Fibroblast of villous mesenchyme (primary cell): ENCODE measurements at regions not wholly inside any gene's neighbourhood (a gene's known extent, or its start where the extent isn't known, plus 50 kb on each side); places are given as distances from the start of the nearest gene placed in this dataset.

ENCODE experiments used
- DNase-seq: peaks from one replicate; pipeline ENCODE4 v3.0.0-alpha.2; 2010; ENCODE audit warnings: low read depth
- H3K4me3 ChIP-seq: 2 replicates; pipeline ENCODE4 v1.5.1; 2011; ENCODE audit warnings: low read depth, mild to moderate bottlenecking, low read length
- TF ChIP-seq, protein P1 (sequence below): IDR thresholded peaks from 2 replicates; pipeline ENCODE4 v1.5.1; 2012; ENCODE audit warnings: low read depth, mild to moderate bottlenecking, low read length; ENCODE audit not compliant: insufficient read depth

DNA sequence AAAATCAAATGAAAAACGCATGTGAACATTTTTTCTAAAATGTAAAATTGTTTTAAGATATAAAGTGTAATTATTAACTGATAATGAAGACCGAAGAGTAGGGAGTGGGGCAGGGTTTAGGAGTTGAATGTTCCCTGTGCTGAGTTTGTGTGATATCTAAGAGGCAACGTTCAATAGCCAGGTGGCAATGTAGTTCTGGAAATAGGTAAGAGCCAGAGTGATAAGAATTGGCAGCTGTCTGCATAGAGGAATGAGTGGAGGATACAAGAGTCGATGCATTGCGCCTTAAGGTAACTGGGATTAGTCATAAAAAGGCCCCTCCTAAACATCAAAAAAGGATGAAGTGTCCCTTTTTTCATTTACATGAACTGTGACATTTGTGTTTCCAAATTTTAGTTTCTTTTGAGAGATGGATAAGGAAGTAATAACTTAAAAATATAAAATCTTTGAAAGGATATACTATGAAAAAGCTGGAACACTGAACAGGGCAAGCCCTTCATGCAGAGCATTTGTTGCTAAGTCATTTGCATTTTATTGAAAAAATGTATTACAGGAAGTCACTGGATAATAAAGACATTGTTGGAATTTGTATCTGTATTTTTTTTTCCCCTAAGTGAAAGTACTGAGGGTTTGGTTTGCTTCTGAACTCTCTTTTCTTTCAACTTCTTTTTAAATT lies 659.3 kb downstream of the ACTL7B start:
- TF ChIP-seq, protein P1, sequence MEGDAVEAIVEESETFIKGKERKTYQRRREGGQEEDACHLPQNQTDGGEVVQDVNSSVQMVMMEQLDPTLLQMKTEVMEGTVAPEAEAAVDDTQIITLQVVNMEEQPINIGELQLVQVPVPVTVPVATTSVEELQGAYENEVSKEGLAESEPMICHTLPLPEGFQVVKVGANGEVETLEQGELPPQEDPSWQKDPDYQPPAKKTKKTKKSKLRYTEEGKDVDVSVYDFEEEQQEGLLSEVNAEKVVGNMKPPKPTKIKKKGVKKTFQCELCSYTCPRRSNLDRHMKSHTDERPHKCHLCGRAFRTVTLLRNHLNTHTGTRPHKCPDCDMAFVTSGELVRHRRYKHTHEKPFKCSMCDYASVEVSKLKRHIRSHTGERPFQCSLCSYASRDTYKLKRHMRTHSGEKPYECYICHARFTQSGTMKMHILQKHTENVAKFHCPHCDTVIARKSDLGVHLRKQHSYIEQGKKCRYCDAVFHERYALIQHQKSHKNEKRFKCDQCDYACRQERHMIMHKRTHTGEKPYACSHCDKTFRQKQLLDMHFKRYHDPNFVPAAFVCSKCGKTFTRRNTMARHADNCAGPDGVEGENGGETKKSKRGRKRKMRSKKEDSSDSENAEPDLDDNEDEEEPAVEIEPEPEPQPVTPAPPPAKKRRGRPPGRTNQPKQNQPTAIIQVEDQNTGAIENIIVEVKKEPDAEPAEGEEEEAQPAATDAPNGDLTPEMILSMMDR = no peak
- no peak overlapping the region for H3K4me3 ChIP-seq
- DNase-seq = no peak

DNA sequence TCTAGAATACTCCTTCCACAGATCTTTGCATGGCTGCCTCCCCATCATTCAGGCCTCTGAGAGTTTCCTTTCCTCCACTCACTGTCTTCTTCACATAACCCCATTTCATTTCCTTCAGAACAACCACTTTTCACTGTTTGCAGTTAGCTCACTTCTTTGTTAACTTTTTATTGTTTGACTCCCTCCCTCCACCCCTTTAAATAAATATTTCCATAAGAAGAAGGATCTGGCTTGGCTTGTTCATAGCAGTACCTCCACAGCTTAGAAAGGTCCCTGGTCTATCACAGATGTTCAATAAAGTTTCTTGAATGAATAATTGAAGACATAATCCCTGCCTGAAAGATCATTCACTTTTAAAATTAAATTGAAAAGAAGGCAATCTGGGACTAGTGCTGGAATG lies 661.6 kb downstream of the ACTL7B start:
- no peak overlapping the region for H3K4me3 ChIP-seq
- no peak for DNase-seq
- TF ChIP-seq, protein P1 = no peak

DNA sequence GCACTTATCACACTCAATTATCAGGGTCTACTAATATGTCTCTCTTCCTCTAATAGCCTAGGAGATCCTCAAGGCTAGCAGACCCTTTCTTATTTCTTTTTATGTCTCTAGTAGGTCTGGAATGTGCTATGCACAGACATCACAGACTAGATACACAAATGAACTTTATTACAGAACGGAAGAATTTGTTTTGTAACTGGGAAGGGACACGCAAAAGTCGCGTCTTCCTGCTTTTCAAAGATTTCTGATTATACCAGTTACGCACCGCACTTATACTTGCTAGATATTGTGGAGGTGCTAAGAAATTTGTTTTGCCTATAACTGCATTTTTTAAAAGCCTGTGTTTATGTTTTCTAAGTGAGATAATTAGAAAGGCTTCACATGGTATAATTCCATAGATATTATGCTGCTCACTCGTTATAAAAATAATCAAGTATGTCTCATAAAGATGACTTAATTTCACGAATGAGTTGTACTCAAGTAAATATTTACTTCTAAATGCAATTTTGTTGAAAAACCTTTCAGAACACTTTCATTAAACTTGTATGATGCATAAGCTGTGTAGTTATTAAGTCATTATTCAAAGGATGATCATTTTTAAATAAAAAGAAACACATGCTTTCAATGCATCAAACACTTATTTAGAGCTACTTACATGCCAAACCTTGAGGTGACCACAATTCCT lies 662.6 kb downstream of the ACTL7B start:
- TF ChIP-seq, protein P1 = no peak
- DNase-seq = no peak
- H3K4me3 ChIP-seq = no peak overlapping the region

DNA sequence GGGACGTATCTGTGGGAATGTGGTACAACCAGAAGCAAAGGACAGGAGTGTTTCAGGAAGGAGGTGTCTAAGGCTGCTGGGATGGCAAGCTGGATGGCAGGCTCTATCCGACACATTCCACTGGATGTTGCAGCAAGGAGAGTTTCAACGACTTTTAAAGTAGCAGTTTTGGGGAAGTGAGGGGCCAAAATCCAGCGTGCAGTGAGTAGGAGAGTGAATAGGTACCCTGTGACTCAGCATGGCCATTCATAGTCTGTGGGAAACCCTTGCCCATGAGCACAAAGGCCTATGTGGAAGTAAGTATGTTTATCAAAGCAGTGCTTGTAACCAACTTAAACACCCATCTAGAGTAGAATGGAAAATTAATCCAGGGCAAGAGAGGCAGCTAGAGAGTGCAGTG lies 664.7 kb downstream of the ACTL7B start:
- H3K4me3 ChIP-seq = no peak overlapping the region
- no peak for DNase-seq
- TF ChIP-seq, protein P1 = no peak

DNA sequence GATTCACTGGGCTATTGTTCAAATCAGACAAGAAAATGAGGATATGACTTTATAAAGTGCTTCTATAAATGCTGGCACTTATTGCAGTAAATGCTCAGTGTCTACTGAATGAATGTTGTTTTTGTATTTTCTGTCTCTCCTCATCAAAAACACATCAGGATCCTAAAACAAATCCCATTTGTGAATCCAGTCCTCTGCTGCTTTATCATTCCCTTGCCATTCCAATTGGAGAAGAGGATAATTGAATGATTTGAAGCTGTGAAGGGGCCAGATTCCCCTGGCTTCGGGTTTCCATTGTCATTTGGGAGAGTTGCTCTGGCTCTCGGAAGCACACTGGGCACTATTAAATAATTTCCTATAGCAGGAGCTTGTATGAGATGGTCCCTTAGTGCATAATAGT lies 666.8 kb downstream of the ACTL7B start:
- TF ChIP-seq, protein P1 = no peak
- H3K4me3 ChIP-seq = no peak overlapping the region
- DNase-seq = no peak

DNA sequence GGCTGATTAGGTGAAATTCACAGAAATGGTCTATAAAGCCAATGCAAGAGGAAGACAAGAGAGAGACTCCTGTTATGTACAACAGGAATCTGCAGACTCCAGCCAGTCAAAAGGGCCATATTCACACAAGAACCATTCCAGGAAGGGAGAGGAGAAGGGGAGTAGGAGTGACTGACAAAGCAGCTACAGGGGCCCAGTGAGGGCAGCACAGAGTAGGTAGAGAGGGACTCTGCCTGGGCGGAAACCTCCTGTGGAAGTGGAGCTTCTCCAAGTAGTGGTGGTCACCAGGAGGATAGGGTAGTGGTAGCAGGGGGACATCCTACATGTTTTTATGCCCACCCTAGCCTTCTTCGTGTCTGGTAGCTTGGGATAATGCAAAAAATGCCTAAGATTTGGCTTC lies 667.3 kb downstream of the ACTL7B start:
- DNase-seq = no peak
- H3K4me3 ChIP-seq = no peak overlapping the region
- TF ChIP-seq, protein P1 = no peak
